GM12878 (cell line): ENCODE measurements at regions not wholly inside any gene's neighbourhood (a gene's known extent, or its start where the extent isn't known, plus 50 kb on each side); places are given as distances from the start of the nearest gene placed in this dataset.

Experiments used
- ATAC-seq: fragments of 200-7000 bp; cut with Tn5 transposase; 3 replicates; pipeline ENCODE4 v1.9.1; 2020; ENCODE audit warnings: mild to moderate bottlenecking, moderate library complexity
- BruUV-seq: library from RNA; stranded (reverse); fragments of 400-500 nt; replicated peaks from 2 replicates; lab custom pipeline; 2021; lab: Mats Ljungman, UMichigan
- CTCF ChIA-PET: fragments of 300-600 bp; sonication (Branson Sonifier 250); formaldehyde crosslinking; extraction: SDS; loops from one replicate; lab custom pipeline; 2021; ENCODE audit warnings: inconsistent platforms; lab: Yijun Ruan, JAX
- POLR2A ChIA-PET: fragments of 350-600 bp; formaldehyde crosslinking; extraction: SDS; loops from one replicate; lab custom pipeline; 2021; ENCODE audit warnings: inconsistent platforms; lab: Charles Lee
- RAD21 ChIA-PET: fragments of 300-600 bp; sonication (Branson Sonifier 250); formaldehyde crosslinking; loops from one replicate; lab custom pipeline; 2023; ENCODE audit warnings: antibody characterized with exemption; ENCODE audit not compliant: unreplicated experiment; lab: Charles Lee
- SMC1A ChIA-PET: fragments of 300-600 bp; sonication (Branson Sonifier 250); formaldehyde crosslinking; loops from one replicate; lab custom pipeline; 2023; ENCODE audit not compliant: unreplicated experiment, uncharacterized antibody; lab: Charles Lee
- DNase-seq: peaks from one replicate; pipeline ENCODE4 v3.0.0-alpha.2; 2011; ENCODE audit warnings: low read depth, low spot score
- FAIRE-seq: peaks from 3 replicates; lab custom pipeline; 2011; peaks lifted over from hg19 to GRCh38; lab: Jason Lieb, UNC
- H2AFZ ChIP-seq: 2 replicates; pipeline ENCODE4 v1.6.0; 2011; ENCODE audit warnings: low read depth, low read length, control low read depth; ENCODE audit not compliant: control insufficient read depth
- H3K27ac ChIP-seq: 2 replicates; pipeline ENCODE4 v1.5.1; 2011; ENCODE audit warnings: control low read depth; ENCODE audit not compliant: control insufficient read depth, insufficient read depth
- H3K27me3 ChIP-seq, 2 experiments: replicated peaks in 1 of 2; 2 replicates each; pipeline versions ENCODE4 v1.6.0 to v1.6.1; 2011; ENCODE audit warnings: low read length in 1 of 2; ENCODE audit not compliant: control insufficient read depth in 2 of 2, insufficient read depth in 2 of 2
- H3K36me3 ChIP-seq, 2 experiments: 2 replicates each; pipeline ENCODE4 v1.5.1; 2011; ENCODE audit warnings: low read length in 1 of 2; ENCODE audit not compliant: control insufficient read depth in 2 of 2, insufficient read depth in 2 of 2
- H3K4me1 ChIP-seq: 2 replicates; pipeline ENCODE4 v1.6.1; 2011; ENCODE audit warnings: mild to moderate bottlenecking, low read length, moderate library complexity, mixed read lengths; ENCODE audit not compliant: control insufficient read depth, insufficient read depth
- H3K4me2 ChIP-seq: 2 replicates; pipeline ENCODE4 v1.6.0; 2011; ENCODE audit warnings: control low read depth; ENCODE audit not compliant: control insufficient read depth, insufficient read depth
- H3K4me3 ChIP-seq: fragments of 200-600 bp; sonication (generic); 2 replicates; pipeline ENCODE4 v1.5.1; 2016
- H3K79me2 ChIP-seq: 2 replicates; pipeline ENCODE4 v1.6.0; 2011; ENCODE audit warnings: low read length; ENCODE audit not compliant: control insufficient read depth, insufficient read depth
- H3K9ac ChIP-seq: 2 replicates; pipeline ENCODE4 v1.8.0; 2011; ENCODE audit warnings: low read length, control low read depth, mixed read lengths; ENCODE audit not compliant: control insufficient read depth, insufficient read depth
- H3K9me3 ChIP-seq: replicated peaks from 3 replicates; pipeline ENCODE4 v1.5.1; 2011; ENCODE audit warnings: mild to moderate bottlenecking, low read length; ENCODE audit not compliant: control insufficient read depth, insufficient read depth
- H4K20me1 ChIP-seq: 2 replicates; pipeline ENCODE4 v1.6.0; 2011; ENCODE audit not compliant: control insufficient read depth, insufficient read depth
- CHD1 ChIP-seq: IDR thresholded peaks from 2 replicates; pipeline ENCODE4 v1.6.1; 2012; ENCODE audit warnings: low read depth, low read length, improper control_type of control experiment
- CREM ChIP-seq: IDR thresholded peaks from 2 replicates; pipeline ENCODE4 v1.6.1; 2014; ENCODE audit warnings: antibody characterized with exemption, low read depth
- CTCF ChIP-seq, 3 experiments: IDR thresholded peaks in 2 of 3; conservative IDR thresholded peaks in 1 of 3; 2 replicates each; pipeline ENCODE4 v1.5.1; 2011; ENCODE audit warnings: low read depth in 3 of 3, low read length in 3 of 3, mild to moderate bottlenecking in 3 of 3, control low read depth in 2 of 3, moderate library complexity in 2 of 3, inconsistent platforms in 1 of 3, mixed read lengths in 1 of 3; ENCODE audit not compliant: control insufficient read depth in 2 of 3, insufficient read depth in 1 of 3; ENCODE audit errors: extremely low read depth in 1 of 3
- E2F4 ChIP-seq: IDR thresholded peaks from 2 replicates; pipeline ENCODE4 v1.6.1; 2012; ENCODE audit warnings: low read depth, low read length, improper control_type of control experiment
- IRF5 ChIP-seq: fragments of 450-650 bp; IDR thresholded peaks from 2 replicates; pipeline ENCODE4 v1.6.1; 2017; ENCODE audit warnings: borderline replicate concordance
- MEF2A ChIP-seq: IDR thresholded peaks from 2 replicates; pipeline ENCODE4 v1.6.1; 2011; ENCODE audit warnings: low read depth, mild to moderate bottlenecking, low read length, moderate library complexity; ENCODE audit not compliant: insufficient read depth
- NFXL1 ChIP-seq: fragments of 450-650 bp; IDR thresholded peaks from 2 replicates; pipeline ENCODE4 v1.6.1; 2017; ENCODE audit warnings: antibody characterized with exemption, mild to moderate bottlenecking, borderline replicate concordance
- NFYB ChIP-seq: IDR thresholded peaks from 2 replicates; pipeline ENCODE4 v1.6.1; 2011; ENCODE audit warnings: low read depth, mild to moderate bottlenecking, low read length, improper control_type of control experiment, moderate library complexity; ENCODE audit not compliant: insufficient read depth
- PBX3 ChIP-seq: IDR thresholded peaks from 2 replicates; pipeline ENCODE4 v1.6.1; 2011; ENCODE audit warnings: mild to moderate bottlenecking, low read depth, low read length, moderate library complexity; ENCODE audit not compliant: insufficient replicate concordance
- POLR2A ChIP-seq: IDR thresholded peaks from 2 replicates; pipeline ENCODE4 v1.6.1; 2011; ENCODE audit warnings: low read depth, mild to moderate bottlenecking, low read length
- TARDBP ChIP-seq: IDR thresholded peaks from 2 replicates; pipeline ENCODE4 v1.6.1; 2016; ENCODE audit warnings: borderline replicate concordance
- ZNF217 ChIP-seq: fragments of 450-650 bp; IDR thresholded peaks from 2 replicates; pipeline ENCODE4 v1.6.1; 2017; ENCODE audit warnings: antibody characterized with exemption, mild to moderate bottlenecking
- ZNF384 ChIP-seq: IDR thresholded peaks from 2 replicates; pipeline ENCODE4 v1.6.1; 2012; ENCODE audit warnings: low read depth, mild to moderate bottlenecking, low read length, improper control_type of control experiment, borderline replicate concordance
- WGBS: methylation state at CpG from one replicate; pipeline ENCODE4 v1.1.6; 2016; ENCODE audit warnings: low lambda C conversion rate; ENCODE audit not compliant: insufficient replicate concordance, insufficient coverage; ENCODE audit errors: missing lambda C conversion rate; 5-methylcytosine and 5-hydroxymethylcytosine counted together
- in situ Hi-C: fragments of 300-500 bp; cut with MboI; formaldehyde crosslinking; loops from 9 replicates; pipeline ENCODE4 v1.14.3; 2018; ENCODE audit warnings: mixed read lengths
- intact Hi-C: fragments of 100-400 bp; cut with micrococcal nuclease; formaldehyde crosslinking; loops from one replicate; pipeline ENCODE4 v1.14.2; 2022; ENCODE audit not compliant: unreplicated experiment

DNA sequence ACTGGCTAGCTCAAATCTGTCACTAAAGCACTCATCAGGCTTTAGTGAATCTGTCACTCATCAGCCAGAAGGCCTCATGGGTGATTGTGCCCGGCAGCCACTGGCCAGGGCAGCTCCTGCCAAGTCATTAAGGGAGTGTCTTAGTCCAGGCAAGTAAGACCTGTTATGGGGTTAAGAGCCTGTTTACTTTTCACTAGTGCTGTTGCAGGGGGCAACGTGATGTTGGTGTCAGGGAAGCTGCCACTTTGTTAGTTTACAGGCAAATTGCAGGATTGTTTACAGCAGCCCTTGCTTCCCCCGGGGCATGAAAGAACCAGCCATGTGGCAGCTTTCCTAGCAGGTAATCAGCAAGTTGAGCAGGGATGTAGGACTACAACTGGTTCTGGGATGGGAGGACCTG, 155.6 kb upstream of the NCAM1 start:
- RAD21 ChIA-PET: no interaction called here
- TF ChIP-seq E2F4 (no peak), TARDBP (no peak), MEF2A (no peak), IRF5 (no peak), POLR2A (no peak), CTCF (IDR thresholded peaks at IDR 0.05 in 2 of 3, conservative IDR thresholded peaks at IDR 0.05 in 1 of 3; ENCODE audit: control insufficient read depth in 2 of 3, extremely low read depth in 1 of 3, insufficient read depth in 1 of 3, low read depth in 3 of 3, low read length in 3 of 3) (no peak), NFXL1 (no peak), CREM (no peak), CHD1 (no peak), PBX3 (no peak), ZNF384 (no peak), ZNF217 (no peak), NFYB (no peak)
- Histone ChIP-seq H3K27ac (no peak overlapping the region), H3K4me1 (no peaks in the 10 kb centered on the region), H3K79me2 (no peaks in the 10 kb centered on the region), H3K36me3 (no peaks in the 10 kb centered on the region), H2AFZ (no peak overlapping the region), H4K20me1 (no peaks in the 10 kb centered on the region), H3K9ac (no peak overlapping the region), H3K9me3 (no peaks in the 10 kb centered on the region), H3K4me3 (no peak overlapping the region), H3K4me2 (no peak overlapping the region), H3K27me3 (peaks cover 0 to 3% of the 10 kb centered on the region in 2 experiments; a peak in 1 of 4 replicates)
- DNase-seq (no peak), FAIRE-seq (no peak), ATAC-seq (no peak)
- CTCF ChIA-PET: interaction anchor here (1.4 kb wide), 1 partner anchor 10 kb away, joined by 4 read pairs; no protein-coding TSS in a partner anchor
- POLR2A ChIA-PET: no interaction called here
- intact Hi-C loops (no loop called here), in situ Hi-C loops (no loop called here)
- SMC1A ChIA-PET: no interaction called here
- BruUV-seq: no TSS peak
- WGBS: 28% methylated on average over 3 of the region's 3 CpGs
